Caco-2 (cell line): ENCODE measurements at regions not wholly inside any gene's neighbourhood (a gene's known extent, or its start where the extent isn't known, plus 50 kb on each side); places are given as distances from the start of the nearest gene placed in this dataset.

ENCODE experiments used
- BruUV-seq: library from RNA; stranded (reverse); fragments of 400-500 nt; replicated peaks from 2 replicates; lab custom pipeline; 2021; lab: Mats Ljungman, UMichigan
- CTCF ChIA-PET: fragments of 300-600 bp; sonication (Branson Sonifier 250); formaldehyde crosslinking; loops from one replicate; lab custom pipeline; 2022; ENCODE audit warnings: antibody characterized with exemption; lab: Charles Lee
- POLR2A ChIA-PET: fragments of 300-600 bp; sonication (Branson Sonifier 250); formaldehyde crosslinking; loops from one replicate; lab custom pipeline; 2022; ENCODE audit warnings: antibody characterized with exemption; lab: Charles Lee
- DNase-seq, 2 experiments: peaks; one replicate each; pipeline versions ENCODE4 v3.0.0 to v3.0.0-alpha.2; 2020 to 2022
- H3K27me3 ChIP-seq: replicated peaks from 2 replicates; pipeline ENCODE4 v1.6.0; 2011; ENCODE audit warnings: low read length; ENCODE audit not compliant: control insufficient read depth, insufficient read depth
- H3K36me3 ChIP-seq: 2 replicates; pipeline ENCODE4 v1.5.1; 2011; ENCODE audit warnings: low read length; ENCODE audit not compliant: control insufficient read depth, insufficient read depth
- H3K4me1 ChIP-seq: fragments of 250-450 bp; sonication (Bioruptor Pico); 2 replicates; pipeline ENCODE4 v1.5.1; 2020; ENCODE audit warnings: mild to moderate bottlenecking
- H3K4me3 ChIP-seq: 2 replicates; pipeline ENCODE4 v1.5.1; 2011; ENCODE audit warnings: low read depth, mild to moderate bottlenecking, control low read depth, low read length
- H3K9me3 ChIP-seq: fragments of 250-450 bp; sonication (Bioruptor Pico); 2 replicates; pipeline ENCODE4 v1.5.1; 2020; ENCODE audit warnings: mild to moderate bottlenecking, moderate library complexity
- H3K27ac Mint-ChIP-seq: one replicate; pipeline ENCODE4 v1.8.0; 2022; ENCODE audit warnings: mixed read lengths; ENCODE audit not compliant: unreplicated experiment
- H3K27me3 Mint-ChIP-seq: one replicate; pipeline ENCODE4 v1.8.0; 2022; ENCODE audit warnings: mixed read lengths; ENCODE audit not compliant: insufficient read depth, unreplicated experiment
- H3K36me3 Mint-ChIP-seq: one replicate; pipeline ENCODE4 v1.8.0; 2022; ENCODE audit warnings: mild to moderate bottlenecking, mixed read lengths; ENCODE audit not compliant: insufficient read depth, unreplicated experiment
- H3K4me1 Mint-ChIP-seq: one replicate; pipeline ENCODE4 v1.8.0; 2022; ENCODE audit warnings: low read depth, mixed read lengths; ENCODE audit not compliant: unreplicated experiment
- H3K4me3 Mint-ChIP-seq: one replicate; pipeline ENCODE4 v1.8.0; 2022; ENCODE audit warnings: mild to moderate bottlenecking, moderate library complexity, mixed read lengths; ENCODE audit not compliant: unreplicated experiment
- H3K9me3 Mint-ChIP-seq: one replicate; pipeline ENCODE4 v1.8.0; 2022; ENCODE audit warnings: mixed read lengths; ENCODE audit not compliant: unreplicated experiment
- CTCF ChIP-seq, 2 experiments: fragments of 200-600 bp in 1 of 2; IDR thresholded peaks; 1 replicate in 1 of 2; 2 replicates in 1 of 2; pipeline versions ENCODE4 v1.5.1 to v1.8.0; 2011 to 2022; ENCODE audit warnings: antibody characterized with exemption in 1 of 2, control low read depth in 1 of 2, inconsistent platforms in 1 of 2, low read depth in 1 of 2, low read length in 1 of 2, mild to moderate bottlenecking in 1 of 2, moderate library complexity in 1 of 2; ENCODE audit not compliant: insufficient read depth in 1 of 2, severe bottlenecking in 1 of 2, unreplicated experiment in 1 of 2
- intact Hi-C: fragments of 100-400 bp; cut with micrococcal nuclease; formaldehyde crosslinking; loops from one replicate; pipeline ENCODE4 v1.10.0; 2022; ENCODE audit not compliant: unreplicated experiment

DNA sequence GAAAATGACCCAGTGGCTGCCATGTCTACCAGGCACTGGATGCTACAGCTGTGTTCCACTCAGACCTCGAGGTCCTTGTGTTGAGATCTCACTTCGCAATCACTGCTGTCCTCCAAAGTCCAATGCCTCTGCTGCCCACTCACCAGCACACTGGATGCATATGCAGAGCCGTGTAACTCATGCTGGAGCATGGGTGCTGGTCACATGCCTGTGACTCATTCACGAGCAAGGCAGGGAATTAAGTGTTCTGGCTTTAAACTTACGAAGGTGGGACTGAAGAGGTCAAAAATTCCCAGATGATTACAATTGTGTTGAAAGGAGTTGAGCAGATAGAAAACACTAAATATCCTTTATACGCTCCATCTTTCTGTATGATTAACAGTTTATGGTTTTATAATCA lies 417.5 kb downstream of the NUP35 start:
- Histone ChIP-seq H3K4me1 (peaks cover 23% of the 10 kb centered on the region), H3K4me3 (no peak overlapping the region), H3K27me3 (no peaks in the 10 kb centered on the region), H3K36me3 (peaks cover 2% of the 10 kb centered on the region; the same call in 1 of the 2 replicates), H3K9me3 (no peaks in the 10 kb centered on the region; the same call in 1 of the 2 replicates)
- DNase-seq, result peak; percentile 18 to 77
- Mint-ChIP-seq H3K27ac (peak overlapping the region; percentile 59), H3K9me3 (peaks cover 21% of the 10 kb centered on the region), H3K4me3 (peak overlapping the region; percentile 22), H3K27me3 (no peaks in the 10 kb centered on the region), H3K4me1 (peaks cover 17% of the 10 kb centered on the region), H3K36me3 (no peaks in the 10 kb centered on the region)
- TF ChIP-seq CTCF (IDR thresholded peaks at IDR 0.05; ENCODE audit: insufficient read depth in 1 of 2, low read depth in 1 of 2, low read length in 1 of 2, severe bottlenecking in 1 of 2, unreplicated experiment in 1 of 2), result no peak
- no TSS peak for BruUV-seq
- intact Hi-C loops, result no loop called here
- CTCF ChIA-PET, result no interaction called here
- POLR2A ChIA-PET, result no interaction called here

- intact Hi-C loops, result no loop called here
These were observed 418.4 kb downstream of the NUP35 start for GRCh38 chr2:183542606-183543005.

DNA sequence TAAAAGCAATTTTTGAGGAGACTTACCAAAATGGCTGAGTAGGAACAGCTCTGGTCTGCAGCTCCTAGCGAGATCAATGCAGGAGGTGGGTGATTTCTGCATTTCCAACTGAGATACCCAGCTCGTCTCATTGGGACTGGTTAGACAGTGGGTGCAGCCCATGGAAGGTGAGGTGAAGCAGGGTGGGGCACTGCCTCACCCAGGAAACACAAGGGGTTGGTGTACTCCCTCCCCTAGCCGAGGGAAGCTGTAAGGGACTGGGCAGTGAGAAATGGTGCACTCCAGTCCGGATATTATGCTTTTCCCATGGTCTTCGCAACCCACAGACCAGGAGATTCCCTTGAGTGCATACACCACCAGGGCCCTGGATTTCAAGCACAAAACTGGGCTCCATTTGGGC lies 419.0 kb downstream of the NUP35 start:
- peaks cover 17% of the 10 kb centered on the region for H3K4me1 Mint-ChIP-seq
- no peaks in the 10 kb centered on the region; the same call in 1 of the 2 replicates for H3K9me3 ChIP-seq
- no peak for DNase-seq
- H3K4me1 ChIP-seq, result peaks cover 23% of the 10 kb centered on the region
- no TSS peak for BruUV-seq
- intact Hi-C loops, result no loop called here
- no peaks in the 10 kb centered on the region for H3K27me3 ChIP-seq
- peaks cover 2% of the 10 kb centered on the region; the same call in 1 of the 2 replicates for H3K36me3 ChIP-seq
- H3K36me3 Mint-ChIP-seq, result no peaks in the 10 kb centered on the region
- no peak overlapping the region for H3K27ac Mint-ChIP-seq
- H3K27me3 Mint-ChIP-seq, result no peaks in the 10 kb centered on the region
- POLR2A ChIA-PET, result no interaction called here
- H3K9me3 Mint-ChIP-seq, result peaks cover 21% of the 10 kb centered on the region
- H3K4me3 Mint-ChIP-seq, result no peak overlapping the region
- no peak overlapping the region for H3K4me3 ChIP-seq
- TF ChIP-seq CTCF (IDR thresholded peaks at IDR 0.05; ENCODE audit: insufficient read depth in 1 of 2, low read depth in 1 of 2, low read length in 1 of 2, severe bottlenecking in 1 of 2, unreplicated experiment in 1 of 2), result no peak
- CTCF ChIA-PET, result no interaction called here

More at GRCh38 chr2:183542606-183543005, 418.4 kb downstream of the NUP35 start:
- Mint-ChIP-seq H3K4me3 (no peak overlapping the region), H3K27me3 (no peaks in the 10 kb centered on the region), H3K4me1 (peaks cover 17% of the 10 kb centered on the region), H3K9me3 (peaks cover 21% of the 10 kb centered on the region), H3K27ac (peak overlapping the region; percentile 59), H3K36me3 (no peaks in the 10 kb centered on the region)
- Histone ChIP-seq H3K36me3 (peaks cover 2% of the 10 kb centered on the region; the same call in 1 of the 2 replicates), H3K4me1 (peaks cover 23% of the 10 kb centered on the region), H3K9me3 (no peaks in the 10 kb centered on the region; the same call in 1 of the 2 replicates), H3K4me3 (no peak overlapping the region), H3K27me3 (no peaks in the 10 kb centered on the region)
- TF ChIP-seq CTCF (IDR thresholded peaks at IDR 0.05; ENCODE audit: insufficient read depth in 1 of 2, low read depth in 1 of 2, low read length in 1 of 2, severe bottlenecking in 1 of 2, unreplicated experiment in 1 of 2), result no peak
- no TSS peak for BruUV-seq
- POLR2A ChIA-PET, result no interaction called here
- CTCF ChIA-PET, result no interaction called here
- peak; percentile 5 to 43 for DNase-seq
